Stimulated activated CD8-positive, alpha-beta memory T cell treated with anti-CD3 and anti-CD28 coated beads, Interleukin-2, amount 100 ng/mL, for 1 hour (primary cell): ENCODE measurements at regions not wholly inside any gene's neighbourhood (a gene's known extent, or its start where the extent isn't known, plus 50 kb on each side); places are given as distances from the start of the nearest gene placed in this dataset.
"Not testable (repeated sequence)": the region's sequence is repeated elsewhere in the genome, so short reads cannot be mapped to it uniquely, and the experiment has no call there.

Source experiments
- DNase-seq, 2 donors: peaks; one replicate each; pipeline ENCODE4 v3.0.0-alpha.2; 2020; ENCODE audit warnings: low read depth in 2 of 2

DNA sequence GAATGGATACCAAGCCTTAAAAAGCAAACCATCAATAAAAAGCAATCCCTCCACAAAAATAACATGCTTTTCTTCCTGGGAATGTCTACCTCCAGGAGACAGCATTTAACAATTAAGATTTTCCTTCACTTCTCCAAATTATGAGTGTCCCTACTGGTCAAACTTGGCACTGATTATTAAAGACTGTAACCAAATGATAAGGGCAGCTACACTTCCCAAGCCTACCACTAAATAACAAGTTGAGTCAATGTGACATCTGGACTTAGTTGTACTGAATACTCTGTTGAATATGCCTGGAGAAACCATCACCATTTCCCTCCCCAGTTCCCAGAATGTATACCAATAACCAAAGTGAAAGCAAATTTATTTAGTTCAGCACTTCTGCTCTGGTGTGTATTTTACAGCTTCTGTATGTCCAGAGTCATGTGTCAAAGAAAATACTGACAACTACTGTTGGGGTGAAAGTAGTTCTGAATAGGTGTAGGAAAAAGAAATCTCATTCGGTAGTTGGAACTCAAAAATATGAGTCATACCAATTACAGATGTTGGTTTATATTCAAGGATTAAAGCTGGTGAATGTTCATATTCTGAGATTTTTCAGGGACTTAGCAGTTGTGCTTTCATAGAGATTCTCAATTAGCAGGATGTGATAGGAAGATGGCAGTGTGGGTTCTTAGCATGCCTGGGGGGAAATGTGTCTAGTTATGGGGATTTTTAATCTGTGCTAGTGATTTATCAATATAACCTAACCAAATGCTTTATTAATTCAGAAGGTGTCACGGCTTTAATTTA lies 1291.6 kb upstream of the GYPC start:
- DNase-seq, result no peak

DNA sequence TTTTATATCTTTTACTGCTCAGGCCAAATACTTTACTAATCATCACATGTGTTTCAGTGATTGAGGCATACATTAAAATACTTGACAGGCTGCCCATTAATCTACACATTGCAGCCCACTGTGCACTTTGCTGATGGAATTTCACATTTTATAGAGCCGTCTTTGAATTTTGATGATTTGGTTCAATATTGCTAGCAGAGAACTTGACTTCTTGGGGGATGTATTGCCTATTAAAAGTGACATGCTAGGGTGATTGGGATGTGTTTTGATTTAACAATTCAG lies 1291.0 kb upstream of the GYPC start:
- no peak for DNase-seq

DNA sequence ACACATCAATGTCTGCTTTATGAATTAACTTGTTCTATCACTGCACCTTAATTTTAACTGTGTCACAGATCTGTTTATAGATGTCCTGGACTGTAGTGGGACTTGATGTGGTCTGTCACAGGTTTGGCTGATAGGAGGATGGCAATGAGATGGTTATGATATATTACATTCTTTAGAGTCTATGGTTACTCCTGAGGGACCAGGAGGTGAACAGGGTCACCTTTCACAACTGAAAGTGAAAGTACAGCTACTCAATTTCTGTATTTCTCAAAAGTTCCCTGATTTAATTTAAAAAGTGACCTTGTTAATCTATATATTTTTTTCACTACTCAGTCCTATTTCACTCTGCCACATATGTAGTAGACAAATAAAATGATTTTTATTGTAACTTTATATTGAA lies 1284.1 kb upstream of the GYPC start:
- no peak for DNase-seq

DNA sequence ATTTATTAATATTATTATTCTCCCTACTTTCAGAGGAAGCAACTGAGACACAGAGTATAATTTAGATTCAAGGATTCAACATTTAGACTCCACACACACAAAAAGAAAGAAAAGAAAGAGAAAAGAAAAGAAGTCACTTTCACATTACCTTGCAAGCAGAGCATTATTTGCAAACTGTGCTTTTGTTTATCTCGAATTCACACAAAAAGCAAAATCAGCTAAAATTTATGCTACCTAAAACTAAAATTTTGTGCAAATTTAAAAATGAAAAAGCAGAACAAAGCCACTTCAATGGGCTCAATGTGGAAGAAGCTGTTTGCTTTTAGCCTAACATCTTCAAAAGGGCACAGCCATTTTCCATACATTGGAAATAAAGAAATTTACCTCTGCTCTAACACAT lies 1282.7 kb upstream of the GYPC start:
- no peak for DNase-seq

DNA sequence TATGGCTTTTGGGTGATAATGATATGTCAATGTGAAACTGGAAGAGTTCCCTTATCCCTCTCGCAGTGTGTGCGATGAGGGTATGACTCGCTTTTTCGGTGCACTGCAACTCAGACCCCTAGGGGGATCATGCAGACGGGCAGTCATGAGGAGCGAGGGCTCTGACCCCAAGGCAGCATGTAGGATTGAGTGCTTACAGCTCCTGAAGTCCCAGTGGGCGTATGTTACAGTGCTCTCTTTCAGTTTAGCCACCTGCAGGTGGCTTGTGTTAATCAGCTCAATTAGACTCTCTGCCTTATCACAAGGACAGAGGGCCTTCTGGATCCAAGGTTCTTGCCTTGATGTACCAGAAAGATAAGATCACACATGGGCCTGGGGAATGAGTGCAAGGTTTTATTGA lies 1269.9 kb upstream of the GYPC start:
- no peak for DNase-seq

DNA sequence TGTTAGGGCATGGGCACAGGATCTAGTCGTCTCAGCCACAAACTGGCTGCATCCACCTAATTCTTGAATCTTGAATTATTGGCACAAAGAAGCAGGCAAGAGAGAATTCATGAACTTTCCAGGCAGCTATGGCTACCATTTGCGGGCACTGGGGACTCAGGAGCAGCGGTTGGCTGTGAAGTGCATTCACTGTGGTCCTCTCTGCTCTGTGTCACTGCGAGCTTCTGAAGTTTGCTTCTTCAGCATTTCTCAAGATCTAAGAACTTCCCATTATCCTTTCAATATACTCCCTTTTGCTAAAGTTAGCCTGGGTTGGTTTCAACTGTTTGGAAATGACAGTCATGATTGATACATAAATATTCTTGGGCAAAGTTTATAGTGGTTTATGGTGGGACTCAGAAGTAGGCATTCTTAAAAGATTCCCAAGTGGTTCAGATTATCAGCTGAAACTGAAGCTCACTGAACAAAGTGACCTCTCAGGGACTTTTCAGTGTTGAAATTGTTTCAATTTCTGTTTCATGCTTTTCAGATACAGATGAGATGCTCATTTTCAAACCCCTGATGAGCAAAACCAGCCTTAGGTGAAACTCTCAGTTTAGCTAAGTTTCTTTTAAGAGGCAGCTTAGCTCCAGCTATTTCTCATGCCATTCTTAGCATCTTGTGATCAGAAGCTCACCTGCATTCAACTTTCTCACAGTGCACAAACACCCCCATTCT lies 1258.3 kb upstream of the GYPC start:
- DNase-seq, result no peak

DNA sequence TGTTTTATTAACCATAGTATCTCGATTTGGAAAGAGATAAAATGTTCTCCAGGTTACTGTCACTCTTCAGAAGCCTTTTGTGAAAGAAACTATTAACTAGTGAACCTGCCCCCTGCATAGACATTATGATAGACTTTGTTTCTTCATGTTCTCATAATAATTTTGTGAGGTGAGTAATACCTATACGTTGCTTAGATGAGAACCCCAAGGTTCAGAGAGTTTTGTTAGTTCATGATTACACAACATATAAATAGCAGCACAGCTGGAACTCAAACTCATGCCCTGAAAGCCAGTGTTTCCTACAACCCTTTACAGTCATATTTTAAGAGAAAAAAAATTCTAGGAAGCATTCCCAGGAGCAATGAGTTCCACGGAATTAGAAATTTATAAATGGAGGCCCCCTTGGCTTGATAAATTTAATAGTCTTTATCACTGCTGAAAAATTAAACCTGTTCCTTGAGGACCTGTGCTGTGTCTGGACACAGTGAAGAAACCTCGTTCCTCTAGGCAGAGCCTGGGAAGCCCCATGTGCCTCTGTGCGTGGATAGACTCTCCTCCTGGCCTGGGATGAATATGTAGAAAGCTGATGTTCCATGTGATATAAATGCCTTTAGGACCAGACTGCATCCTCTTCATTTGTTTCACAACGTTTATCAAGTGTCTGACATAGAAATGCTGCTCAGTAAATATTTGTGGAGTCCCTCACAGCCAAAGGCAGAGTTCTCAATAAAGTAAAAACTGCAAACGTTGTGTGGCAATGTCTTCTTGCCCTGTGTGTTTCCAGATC lies 1257.0 kb upstream of the GYPC start:
- no peak for DNase-seq

DNA sequence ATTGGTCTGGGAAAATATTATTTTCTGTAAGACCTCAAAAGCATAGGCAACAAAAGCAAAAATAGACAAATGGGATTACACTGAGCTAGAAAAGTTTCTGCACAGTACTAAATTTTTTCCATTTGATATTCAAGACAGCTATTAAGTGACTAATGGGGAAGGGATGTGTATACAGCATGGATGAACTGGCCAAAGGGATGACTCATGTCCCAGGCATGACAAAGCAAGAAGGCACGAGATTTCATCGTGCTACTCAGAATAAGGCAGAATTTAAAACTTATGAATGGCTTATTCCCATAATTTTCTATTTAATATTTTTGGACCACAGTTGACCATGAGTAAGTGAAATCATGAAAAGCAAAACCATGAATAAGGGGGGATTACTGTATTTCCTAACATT lies 1250.1 kb upstream of the GYPC start:
- no peak for DNase-seq

DNA sequence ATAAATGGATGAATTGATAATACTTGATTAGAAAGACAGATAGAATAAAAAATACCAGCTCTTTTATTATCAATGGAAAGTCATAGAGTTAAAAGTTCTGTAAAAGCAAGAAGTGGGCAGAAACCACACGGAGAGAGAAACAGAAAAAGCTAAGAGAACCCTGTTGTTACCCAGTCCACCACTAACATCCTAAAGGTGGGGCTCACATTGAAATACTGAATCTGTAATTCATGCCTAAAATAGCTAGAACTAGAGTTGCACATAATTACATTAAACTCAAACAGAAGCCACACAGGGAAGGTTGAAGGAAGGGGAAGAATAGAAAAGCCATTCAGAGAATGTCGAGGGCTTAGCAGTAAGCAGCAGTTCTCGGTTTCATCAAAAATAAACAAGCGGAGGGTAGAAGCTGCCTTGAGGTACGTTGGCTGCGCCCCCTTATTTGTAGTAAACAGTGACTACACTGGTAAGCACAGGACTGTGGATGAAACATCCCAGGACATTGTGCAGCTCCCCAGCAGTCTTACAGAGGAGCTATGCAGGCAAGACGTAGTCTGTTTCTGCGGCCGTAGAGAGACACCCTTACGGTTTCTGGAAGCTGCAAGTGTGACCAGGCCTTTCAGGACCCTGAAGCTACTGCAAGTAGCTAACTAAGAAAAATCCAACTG lies 1247.0 kb upstream of the GYPC start:
- DNase-seq, result no peak

DNA sequence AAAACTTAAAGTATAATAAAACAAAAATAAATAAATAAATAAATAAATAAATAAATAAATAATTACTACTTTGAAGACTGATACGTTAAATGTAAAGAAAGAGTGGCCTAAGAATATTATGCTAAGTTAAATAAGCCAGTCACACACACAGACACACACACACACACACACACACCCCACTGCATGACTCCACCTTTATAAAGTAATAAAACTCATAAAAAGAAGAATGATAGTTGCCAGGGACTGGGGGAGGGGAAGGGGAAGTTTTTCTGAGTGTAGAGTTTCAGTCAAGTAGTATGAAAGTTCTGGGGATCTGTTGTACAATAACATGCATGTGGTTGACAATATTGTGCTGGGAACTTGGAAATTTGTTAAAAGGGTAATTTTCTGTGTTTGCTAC lies 1237.5 kb upstream of the GYPC start:
- no peak for DNase-seq

DNA sequence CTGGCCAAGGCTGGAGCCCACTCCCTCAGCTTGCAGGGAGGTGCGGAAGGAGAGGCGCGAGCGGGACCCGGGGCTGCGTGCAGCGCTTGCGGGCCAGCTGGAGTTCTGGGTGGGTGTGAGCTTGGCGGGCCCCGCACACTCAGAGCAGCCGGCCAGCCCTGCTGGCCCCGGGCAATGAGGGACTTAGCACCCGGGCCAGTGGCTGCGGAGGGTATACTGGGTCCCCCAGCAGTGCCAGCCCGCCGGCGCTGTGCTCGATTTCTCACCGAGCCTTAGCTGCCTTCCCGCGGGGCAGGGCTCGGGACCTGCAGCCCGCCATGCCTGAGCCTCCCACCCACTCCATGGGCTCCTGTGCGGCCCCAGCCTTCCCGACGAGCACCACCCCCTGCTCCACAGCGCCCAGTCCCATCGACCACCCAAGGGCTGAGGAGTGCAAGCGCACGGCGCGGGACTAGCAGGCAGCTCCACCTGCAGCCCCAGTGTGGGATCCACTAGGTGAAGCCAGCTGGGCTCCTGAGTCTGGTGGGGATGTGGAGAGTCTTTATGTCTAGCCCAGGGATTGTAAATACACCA lies 1233.7 kb upstream of the GYPC start:
- DNase-seq, result not testable (repeated sequence)

DNA sequence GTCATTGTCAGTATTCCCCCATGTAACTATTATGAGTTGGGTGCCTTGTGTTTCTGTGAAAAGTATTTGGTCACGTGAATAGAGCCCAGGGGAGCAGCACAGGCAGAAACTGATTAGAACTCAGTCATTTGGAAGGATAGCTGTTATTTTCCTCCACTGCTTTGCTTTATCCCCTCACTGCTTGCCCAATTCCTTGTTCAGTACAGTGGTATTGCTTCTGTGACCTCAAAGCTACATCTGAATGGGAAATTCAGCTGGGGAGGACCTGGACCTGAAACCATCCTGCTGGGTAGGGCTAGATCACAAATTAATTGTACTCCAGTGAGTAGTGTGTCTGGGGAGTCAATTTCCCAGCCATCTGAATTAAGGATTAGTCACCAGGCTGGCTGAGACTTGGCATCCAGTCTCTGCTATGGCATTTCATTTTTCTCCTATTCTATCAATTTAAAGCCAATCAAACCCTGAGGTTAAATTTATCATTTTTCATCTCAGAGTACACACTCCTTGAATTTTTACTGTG lies 1231.6 kb upstream of the GYPC start:
- no peak for DNase-seq

DNA sequence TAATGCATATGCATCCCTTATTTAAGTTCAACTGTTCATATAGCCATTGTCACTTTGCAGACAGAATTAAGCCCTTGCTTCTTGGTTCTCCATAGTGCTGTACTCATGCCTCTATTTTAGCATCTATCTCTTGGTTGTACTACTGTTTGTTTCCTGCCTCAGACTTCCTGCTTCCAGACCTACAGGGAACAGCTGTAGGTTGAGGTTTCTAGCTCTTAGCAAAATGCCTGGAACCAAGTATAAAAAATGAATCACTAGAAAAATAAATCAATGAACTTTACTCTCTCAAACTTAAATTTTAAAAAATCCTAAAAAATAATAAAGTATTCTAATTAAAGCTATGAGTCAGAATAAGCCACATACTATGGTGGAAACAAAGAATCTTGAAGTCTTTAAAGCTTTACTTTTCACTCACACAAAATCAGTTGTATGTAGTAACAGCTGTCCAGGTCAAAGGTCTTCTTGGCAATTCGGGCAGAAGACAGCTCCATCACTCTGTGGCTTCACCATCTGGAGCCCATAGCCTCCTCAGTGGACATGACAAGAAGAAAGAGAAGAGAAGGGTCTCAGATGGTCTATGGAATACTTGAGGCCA lies 1228.1 kb upstream of the GYPC start:
- DNase-seq, result no peak

DNA sequence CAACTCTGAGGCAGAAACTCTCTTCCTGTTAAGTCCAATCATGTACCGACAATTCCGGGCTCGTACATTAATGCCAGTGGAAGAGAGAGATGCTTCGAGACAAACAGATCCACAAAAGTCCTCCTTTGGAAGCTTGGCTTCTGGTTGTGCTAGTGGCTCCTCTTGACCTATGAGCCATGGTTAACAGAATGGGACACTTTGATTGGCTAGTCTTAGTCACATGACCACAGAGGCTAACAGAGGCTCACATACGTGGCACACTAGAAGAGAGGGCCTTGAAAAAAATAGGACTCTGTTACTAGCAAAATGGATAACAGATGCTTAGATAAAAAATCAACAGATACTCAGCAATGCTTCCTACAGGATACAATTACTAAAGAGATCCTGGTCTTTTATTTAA lies 1211.9 kb upstream of the GYPC start:
- no peak for DNase-seq

DNA sequence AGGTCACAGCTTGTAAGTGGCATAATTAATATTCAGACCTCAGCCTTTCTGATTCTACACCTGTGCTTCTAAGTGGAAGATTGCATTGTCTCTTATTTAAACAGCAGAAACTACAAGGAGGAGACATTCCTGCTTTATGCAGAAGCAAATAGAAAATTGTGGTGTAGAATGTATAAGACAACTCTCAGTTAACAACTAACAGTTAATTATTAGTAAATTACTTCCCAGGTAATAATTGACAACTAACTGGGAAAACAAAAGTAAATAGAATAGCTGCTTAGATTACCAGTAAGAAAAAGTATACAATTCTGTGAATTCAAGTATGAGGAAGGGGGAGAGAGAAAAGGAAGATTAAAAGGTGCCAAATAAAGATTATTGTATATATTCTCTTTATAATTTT lies 1210.5 kb upstream of the GYPC start:
- DNase-seq, result no peak

DNA sequence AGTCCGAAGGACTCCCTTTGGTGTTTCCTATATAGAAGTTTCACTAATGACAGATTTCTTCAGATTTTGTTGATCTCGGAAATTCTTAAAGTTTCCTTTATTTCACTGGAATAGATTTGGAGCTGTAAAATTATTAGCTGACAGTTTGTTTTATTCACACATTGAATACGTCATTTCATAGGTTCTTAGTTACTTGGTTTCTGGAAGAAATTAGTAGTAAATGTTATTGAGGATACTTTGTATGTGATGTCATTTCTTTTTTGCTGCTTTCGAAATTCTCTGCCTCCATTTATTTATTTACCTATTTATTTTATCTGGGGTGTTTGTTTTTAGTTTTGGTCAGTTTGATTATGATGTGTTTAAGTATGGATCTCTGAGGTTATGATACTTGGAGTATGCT lies 1205.9 kb upstream of the GYPC start:
- no peak for DNase-seq

DNA sequence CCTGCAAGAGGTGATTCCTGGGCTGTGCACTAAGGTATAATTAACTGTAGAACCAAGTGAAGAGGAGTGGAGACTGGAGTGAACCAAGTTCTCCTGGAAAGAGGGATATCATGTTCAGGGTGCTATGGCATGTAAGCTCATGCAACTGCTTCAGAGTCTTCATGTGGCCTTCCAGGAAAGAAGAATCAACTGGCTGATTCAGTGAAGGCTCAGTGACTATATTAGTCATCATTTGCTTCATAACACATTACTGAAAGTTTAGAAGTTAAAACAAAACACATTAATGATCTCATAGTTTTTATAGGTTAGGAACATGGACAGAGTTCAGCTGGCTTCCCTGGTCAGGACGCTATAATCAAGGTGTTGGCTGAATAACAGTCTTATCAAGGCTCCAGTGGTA lies 1200.8 kb upstream of the GYPC start:
- no peak for DNase-seq

DNA sequence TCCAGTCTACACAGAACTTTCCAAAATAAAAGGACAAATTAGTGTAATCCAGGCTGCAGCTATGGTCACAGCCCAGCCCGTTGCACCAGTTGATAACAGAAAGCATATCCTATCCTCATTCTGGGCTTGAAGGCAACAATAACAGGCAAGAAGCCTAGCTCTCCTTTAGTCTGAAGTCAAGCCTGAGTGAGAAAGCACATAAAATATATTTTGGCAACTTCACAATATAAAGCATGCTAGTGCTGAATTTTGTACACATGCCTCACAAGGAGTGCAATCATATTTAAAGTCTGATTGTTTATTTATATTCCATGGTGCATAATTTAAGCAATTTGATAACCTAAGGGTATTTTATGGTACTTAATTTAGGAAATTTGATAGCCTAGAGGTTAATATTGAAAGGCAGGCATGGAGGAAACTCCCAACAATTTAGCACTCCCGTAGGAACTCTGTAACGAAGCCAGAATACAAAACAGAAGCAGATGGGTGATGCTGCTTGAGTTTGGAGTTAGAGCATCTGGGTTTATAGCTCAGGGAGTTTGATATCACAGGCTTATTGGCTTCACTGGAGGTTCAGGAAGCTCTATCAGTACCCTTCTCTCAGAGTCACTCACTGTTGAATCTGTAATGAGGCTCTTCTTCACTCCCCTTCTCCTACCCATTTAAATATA lies 1199.1 kb upstream of the GYPC start:
- DNase-seq, result no peak

DNA sequence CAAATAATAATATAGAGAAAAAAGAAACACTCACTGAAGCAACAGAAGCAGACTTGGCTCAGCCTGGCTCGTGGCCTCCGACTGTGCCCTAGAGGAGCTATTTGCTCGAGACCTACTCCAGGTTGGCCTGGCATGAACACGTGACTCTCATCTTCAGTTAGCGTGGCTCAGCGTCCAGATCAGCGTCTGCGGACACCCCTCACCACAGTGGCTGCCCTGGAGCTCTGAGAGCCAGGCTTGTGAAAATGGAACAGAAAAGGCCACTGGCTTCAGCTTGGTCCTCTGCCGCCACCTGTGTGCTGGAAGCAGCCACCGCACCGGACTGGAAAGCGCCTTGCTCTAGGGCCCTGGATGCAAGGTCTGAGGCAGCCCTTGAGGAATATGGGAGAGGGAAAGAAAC lies 1184.0 kb upstream of the GYPC start:
- no peak for DNase-seq

DNA sequence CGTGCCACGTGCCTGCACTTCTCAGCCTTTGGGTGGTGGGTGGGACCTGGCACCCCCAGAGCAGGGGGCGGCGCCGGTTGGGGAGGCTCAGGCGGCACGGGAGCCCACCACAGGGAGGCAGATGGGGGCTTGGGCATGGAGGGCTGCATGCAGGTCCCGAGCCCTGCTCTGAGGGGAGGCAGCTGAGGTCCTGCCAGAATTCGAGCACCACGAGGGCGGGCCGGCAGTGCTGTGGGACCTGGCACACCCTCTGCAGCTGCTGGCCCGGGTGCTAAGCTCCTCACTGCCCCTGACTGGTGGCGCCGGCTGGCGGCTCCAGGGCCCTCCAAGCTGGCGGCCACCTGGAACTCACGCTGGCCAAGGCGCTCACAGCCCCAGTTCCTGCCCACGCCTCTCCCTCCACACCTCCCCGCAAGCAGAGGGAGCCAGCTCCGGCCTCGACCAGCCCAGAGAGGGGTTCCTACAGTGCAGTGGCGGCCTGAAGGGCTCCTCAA lies 1176.8 kb upstream of the GYPC start:
- no peak for DNase-seq

DNA sequence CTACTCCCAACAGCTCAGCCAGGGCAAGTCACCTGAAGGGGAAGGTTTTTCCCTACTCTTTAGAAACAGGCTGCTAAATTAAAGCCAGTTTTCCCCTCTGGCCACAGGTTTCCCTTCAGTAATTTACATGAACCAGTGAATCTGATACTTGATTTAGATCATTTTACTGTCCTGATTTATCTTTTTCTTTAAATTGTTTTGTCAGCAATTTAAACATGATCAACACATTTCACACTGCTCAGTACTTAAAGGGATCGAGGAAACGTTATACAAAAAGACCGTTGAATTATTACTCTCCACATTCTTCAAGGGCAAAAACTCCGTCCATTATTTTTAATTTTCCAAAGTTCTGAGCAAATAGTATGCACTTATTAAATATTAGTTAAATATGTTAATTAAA lies 1165.7 kb upstream of the GYPC start:
- no peak for DNase-seq
